GM12864 (cell line): ENCODE measurements at regions not wholly inside any gene's neighbourhood (a gene's known extent, or its start where the extent isn't known, plus 50 kb on each side); places are given as distances from the start of the nearest gene placed in this dataset.

Source experiments
- DNase-seq: peaks from one replicate; pipeline ENCODE4 v3.0.0-alpha.2; 2011; ENCODE audit warnings: low read depth
- H3K4me3 ChIP-seq: 2 replicates; pipeline ENCODE4 v1.5.1; 2011; ENCODE audit warnings: mild to moderate bottlenecking, low read depth, low read length, control low read depth
- CTCF ChIP-seq: IDR thresholded peaks from 2 replicates; pipeline ENCODE4 v1.5.1; 2011; ENCODE audit warnings: low read depth, mild to moderate bottlenecking, moderate library complexity, low read length, control low read depth, inconsistent platforms; ENCODE audit errors: missing control alignments

- no peak for DNase-seq
- no peak for TF ChIP-seq CTCF
- no peak overlapping the region for H3K4me3 ChIP-seq
These were observed 79.1 kb upstream of the WNT7B start for GRCh38 chr22:46055911-46056545.

- DNase-seq: no peak
- no peak overlapping the region for H3K4me3 ChIP-seq
- TF ChIP-seq CTCF: no peak
These were observed 79.7 kb upstream of the WNT7B start for GRCh38 chr22:46056546-46057245.

- TF ChIP-seq CTCF: no peak
- no peak overlapping the region; the same call in 1 of the 2 replicates for H3K4me3 ChIP-seq
- DNase-seq: no peak
These were observed 80.5 kb upstream of the WNT7B start for GRCh38 chr22:46057246-46058090.

- no peak overlapping the region; the same call in 1 of the 2 replicates for H3K4me3 ChIP-seq
- DNase-seq: peak; percentile 75
- TF ChIP-seq CTCF: no peak
These were observed 81.1 kb upstream of the WNT7B start for GRCh38 chr22:46058091-46058420.

GRCh38 chr22:46058591-46059519 lies 81.9 kb upstream of the WNT7B start:
- TF ChIP-seq CTCF: no peak
- no peak for DNase-seq
- H3K4me3 ChIP-seq: no peak overlapping the region
